ENCODE measurements at regions not wholly inside any gene's neighbourhood (a gene's known extent, or its start where the extent isn't known, plus 50 kb on each side); places are given as distances from the start of the nearest gene placed in this dataset.

GRCh38 chr5:164651546-164652275 lies 1146.3 kb downstream of the MAT2B start:
- TF ChIP-seq POLR2A (IDR thresholded peaks at IDR 0.05; ENCODE audit: low read length), result no peak
- no peak for TF ChIP-seq GATA1 (IDR thresholded peaks at IDR 0.05; ENCODE audit: low read depth, low read length)
